Thoracic aorta (tissue), 2 donors: ENCODE measurements at regions not wholly inside any gene's neighbourhood (a gene's known extent, or its start where the extent isn't known, plus 50 kb on each side); places are given as distances from the start of the nearest gene placed in this dataset.

Experiments
- ATAC-seq: fragments of 150-250 bp; one replicate; pipeline ENCODE4 v1.8.0; 2017; ENCODE audit warnings: low read depth; ENCODE audit not compliant: insufficient number of reproducible peaks, low FRiP score
- DNase-seq: peaks from one replicate; pipeline ENCODE4 v3.0.0-alpha.2; 2020; ENCODE audit warnings: low spot score
- H3K27ac ChIP-seq, 2 donors: fragments of 200-600 bp; sonication (generic); 1 replicate in 1 of 2; 2 replicates in 1 of 2; pipeline ENCODE4 v1.5.1; 2016; ENCODE audit warnings: mild to moderate bottlenecking in 2 of 2, moderate library complexity in 2 of 2
- H3K27me3 ChIP-seq: fragments of 200-600 bp; sonication (generic); replicated peaks from 2 replicates; pipeline ENCODE4 v1.6.0; 2016; ENCODE audit warnings: mild to moderate bottlenecking; ENCODE audit not compliant: insufficient read depth
- H3K36me3 ChIP-seq: fragments of 200-600 bp; sonication (generic); one replicate; pipeline ENCODE4 v1.5.1; 2016
- H3K4me1 ChIP-seq, 2 donors: fragments of 200-600 bp; sonication (generic); 1 replicate in 1 of 2; 2 replicates in 1 of 2; pipeline versions ENCODE4 v1.5.1 to v1.6.0; 2016; ENCODE audit warnings: low read depth in 2 of 2, mild to moderate bottlenecking in 1 of 2; ENCODE audit not compliant: control insufficient read depth in 1 of 2
- H3K4me3 ChIP-seq: fragments of 200-600 bp; sonication (generic); 2 replicates; pipeline ENCODE4 v1.5.1; 2016; ENCODE audit warnings: mild to moderate bottlenecking
- H3K9me3 ChIP-seq: fragments of 200-600 bp; sonication (generic); 2 replicates; pipeline ENCODE4 v1.5.1; 2016
- CTCF ChIP-seq: fragments of 200-600 bp; sonication (generic); IDR thresholded peaks from one replicate; pipeline ENCODE4 v1.5.1; 2019; ENCODE audit warnings: antibody characterized with exemption

DNA sequence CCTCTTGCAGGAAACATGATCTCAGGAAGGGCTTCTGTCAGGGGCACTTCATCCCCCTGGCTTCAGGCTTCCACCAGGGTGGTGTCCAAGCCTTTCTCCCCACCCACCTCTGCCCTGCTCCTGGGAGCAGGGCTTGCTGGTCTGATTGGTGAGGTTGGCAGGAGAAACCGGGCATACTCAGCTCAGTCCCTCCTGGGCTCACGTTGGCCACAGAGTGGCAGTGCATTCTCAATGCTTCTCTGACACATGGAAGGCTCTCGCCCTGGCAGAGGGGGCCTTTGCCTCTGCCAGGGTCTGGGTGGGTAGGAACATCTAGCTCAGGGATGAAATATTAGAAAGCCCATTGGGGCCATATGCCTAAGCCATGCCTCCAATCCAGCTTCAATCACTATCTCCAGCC, 142.8 kb downstream of the AXIN2 start:
- no peak overlapping the region for H3K4me3 ChIP-seq
- no peaks in the 10 kb centered on the region for H3K27me3 ChIP-seq
- H3K9me3 ChIP-seq = no peaks in the 10 kb centered on the region
- no peak for ATAC-seq
- H3K4me1 ChIP-seq = peaks cover 8 to 12% of the 10 kb centered on the region in 2 donors
- no peak for DNase-seq
- no peak for TF ChIP-seq CTCF
- no peak overlapping the region for H3K27ac ChIP-seq
- H3K36me3 ChIP-seq = no peaks in the 10 kb centered on the region

DNA sequence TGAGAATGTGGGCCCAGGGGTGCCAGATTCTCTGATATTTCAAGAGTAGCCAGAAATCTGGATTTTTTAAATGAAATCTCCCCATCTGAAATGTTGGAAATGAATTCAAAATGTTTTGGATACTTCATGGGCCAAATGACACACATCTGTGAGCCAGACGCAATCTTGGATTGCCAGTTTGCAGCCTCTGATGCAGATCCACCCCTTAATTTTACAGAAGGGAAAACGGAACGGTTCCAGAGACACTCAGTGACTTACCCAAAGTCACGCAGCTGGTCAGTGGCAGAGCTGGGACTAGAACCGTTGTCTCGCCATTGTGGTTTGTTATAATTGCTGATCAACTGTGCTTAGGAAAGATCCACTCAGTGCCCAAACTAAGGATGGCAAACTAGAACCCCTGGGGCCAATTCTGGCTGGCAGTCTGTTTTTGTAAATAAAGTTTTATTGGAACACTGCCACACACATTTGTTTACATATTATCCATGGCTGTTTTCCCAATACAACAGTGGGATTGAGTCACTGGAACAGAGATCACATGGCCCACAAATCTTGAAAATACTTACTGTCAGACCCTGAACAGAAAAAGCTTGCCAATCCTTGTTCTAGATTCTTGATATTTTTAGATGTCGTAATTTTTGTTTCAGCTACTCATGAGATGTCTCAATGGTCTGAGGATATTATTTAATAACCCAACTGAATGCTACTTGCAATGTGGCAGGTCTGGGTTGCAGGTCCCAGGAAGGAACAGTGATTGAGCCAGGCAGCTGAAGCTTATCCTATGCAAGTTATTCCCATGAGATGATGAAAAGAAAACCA, 143.8 kb downstream of the AXIN2 start:
- no peak for TF ChIP-seq CTCF
- Histone ChIP-seq H3K36me3 (no peaks in the 10 kb centered on the region), H3K27ac (peak overlapping the region in 1 of 2 donors; percentile 2), H3K4me3 (no peak overlapping the region), H3K9me3 (no peaks in the 10 kb centered on the region), H3K4me1 (peaks cover 8 to 12% of the 10 kb centered on the region in 2 donors), H3K27me3 (no peaks in the 10 kb centered on the region)
- no peak for DNase-seq
- peak; percentile 60 for ATAC-seq

DNA sequence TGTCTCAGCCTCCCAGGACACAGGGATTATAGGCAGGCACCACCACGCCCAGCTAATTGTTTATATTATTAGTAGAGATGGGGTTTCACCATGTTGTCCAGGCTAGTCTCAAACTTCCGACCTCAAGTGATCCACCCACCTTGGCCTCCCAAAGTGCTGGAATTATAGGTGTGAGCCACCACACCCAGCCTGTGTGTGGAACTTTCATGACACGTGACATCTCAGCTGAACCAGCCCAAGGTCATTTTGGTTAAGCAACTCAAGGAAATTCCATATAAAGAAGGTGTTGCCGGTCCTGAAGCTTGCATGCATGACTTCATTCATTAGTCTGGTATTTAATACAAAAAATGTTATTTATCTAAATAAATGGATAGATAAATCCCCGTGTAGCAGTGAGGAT, 145.5 kb downstream of the AXIN2 start:
- H3K4me3 ChIP-seq = no peak overlapping the region
- H3K27ac ChIP-seq = no peak overlapping the region
- no peak for TF ChIP-seq CTCF
- no peak for DNase-seq
- peaks cover 8 to 12% of the 10 kb centered on the region in 2 donors for H3K4me1 ChIP-seq
- no peaks in the 10 kb centered on the region for H3K27me3 ChIP-seq
- H3K36me3 ChIP-seq = no peaks in the 10 kb centered on the region
- no peak for ATAC-seq
- peaks cover 3% of the 10 kb centered on the region for H3K9me3 ChIP-seq

- Histone ChIP-seq H3K27me3 (no peaks in the 10 kb centered on the region), H3K9me3 (peaks cover 3% of the 10 kb centered on the region), H3K4me1 (peaks cover 4 to 7% of the 10 kb centered on the region in 2 donors), H3K27ac (no peak overlapping the region), H3K4me3 (no peak overlapping the region), H3K36me3 (no peaks in the 10 kb centered on the region)
- TF ChIP-seq CTCF = no peak
- DNase-seq (no peak), ATAC-seq (no peak)
Measured at GRCh38 chr17:65413390-65413789, 148.1 kb downstream of the AXIN2 start.

DNA sequence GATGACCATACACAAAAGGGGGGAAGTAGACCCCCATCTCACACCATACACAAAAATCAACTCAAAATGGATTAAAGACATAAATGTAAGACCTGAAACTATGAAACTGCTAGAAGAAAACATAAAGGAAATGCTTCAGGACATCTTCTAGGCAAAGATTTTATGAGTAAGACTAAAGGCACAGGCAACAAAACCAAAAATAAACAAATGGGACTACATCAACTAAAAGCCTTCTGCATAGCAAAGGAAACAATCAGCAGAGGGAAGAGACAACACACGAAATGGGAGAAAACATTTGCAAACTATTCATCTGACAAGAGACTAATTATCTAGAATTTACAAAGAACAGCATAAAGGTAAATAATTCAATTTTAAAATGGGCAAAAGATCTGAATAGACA, 152.1 kb downstream of the AXIN2 start:
- Histone ChIP-seq H3K4me3 (no peak overlapping the region), H3K4me1 (no peaks in the 10 kb centered on the region), H3K27me3 (no peaks in the 10 kb centered on the region), H3K9me3 (peaks cover 3% of the 10 kb centered on the region), H3K36me3 (no peaks in the 10 kb centered on the region), H3K27ac (no peak overlapping the region)
- no peak for DNase-seq
- ATAC-seq = no peak
- TF ChIP-seq CTCF = no peak
